Ishikawa (cell line): ENCODE measurements at regions not wholly inside any gene's neighbourhood (a gene's known extent, or its start where the extent isn't known, plus 50 kb on each side); places are given as distances from the start of the nearest gene placed in this dataset.

Experiments used
- CEBPB ChIP-seq: IDR thresholded peaks from 2 replicates; pipeline ENCODE4 v1.6.1; 2012
- CREB1 ChIP-seq: IDR thresholded peaks from 2 replicates; pipeline ENCODE4 v1.6.1; 2012; ENCODE audit warnings: low read depth
- EGR1 ChIP-seq: IDR thresholded peaks from 2 replicates; pipeline ENCODE4 v1.6.1; 2012
- EP300 ChIP-seq: IDR thresholded peaks from 2 replicates; pipeline ENCODE4 v1.6.1; 2012; ENCODE audit warnings: borderline replicate concordance
- FOXM1 ChIP-seq: IDR thresholded peaks from 2 replicates; pipeline ENCODE4 v1.6.1; 2012; ENCODE audit warnings: low read depth, borderline replicate concordance
- MAX ChIP-seq: IDR thresholded peaks from 2 replicates; pipeline ENCODE4 v1.6.1; 2012
- RAD21 ChIP-seq: IDR thresholded peaks from 2 replicates; pipeline ENCODE4 v1.6.1; 2012; ENCODE audit warnings: low read depth
- REST ChIP-seq: IDR thresholded peaks from 2 replicates; pipeline ENCODE4 v1.6.1; 2012; ENCODE audit warnings: low read depth, mild to moderate bottlenecking
- TAF1 ChIP-seq: IDR thresholded peaks from 2 replicates; pipeline ENCODE4 v1.6.1; 2012; ENCODE audit warnings: low read depth, mild to moderate bottlenecking
- TCF12 ChIP-seq: IDR thresholded peaks from 2 replicates; pipeline ENCODE4 v1.6.1; 2012; ENCODE audit warnings: low read depth
- TEAD4 ChIP-seq: IDR thresholded peaks from 2 replicates; pipeline ENCODE4 v1.6.1; 2012
- USF1 ChIP-seq: IDR thresholded peaks from 2 replicates; pipeline ENCODE4 v1.6.1; 2012
- YY1 ChIP-seq: IDR thresholded peaks from 2 replicates; pipeline ENCODE4 v1.6.1; 2012; ENCODE audit warnings: low read depth

- TF ChIP-seq RAD21 (no peak), TCF12 (no peak), EP300 (no peak), TEAD4 (no peak), TAF1 (no peak), FOXM1 (no peak), YY1 (no peak), REST (no peak), MAX (no peak), CREB1 (no peak), CEBPB (no peak), EGR1 (no peak), USF1 (no peak)
Observed at GRCh38 chrX:46340696-46341095, 204.5 kb downstream of the ZNF674 start.
